H9 (cell line): ENCODE measurements at regions not wholly inside any gene's neighbourhood (a gene's known extent, or its start where the extent isn't known, plus 50 kb on each side); places are given as distances from the start of the nearest gene placed in this dataset.

Experiments
- DNase-seq: peaks from one replicate; pipeline ENCODE4 v3.0.0-alpha.2; 2017
- H2AFZ ChIP-seq: one replicate; pipeline ENCODE4 v1.6.1; 2013; ENCODE audit warnings: mild to moderate bottlenecking, low read length, control low read depth, moderate library complexity
- H2AK5ac ChIP-seq: 2 replicates; pipeline ENCODE4 v1.6.1; 2013; ENCODE audit warnings: low read length, control low read depth, mixed read lengths; ENCODE audit not compliant: insufficient read length
- H2BK120ac ChIP-seq: one replicate; pipeline ENCODE4 v1.6.1; 2013; ENCODE audit warnings: low read depth, mild to moderate bottlenecking, low read length, control low read depth, inconsistent platforms; ENCODE audit not compliant: poor library complexity, severe bottlenecking
- H2BK12ac ChIP-seq: 2 replicates; pipeline ENCODE4 v1.6.1; 2013; ENCODE audit warnings: low read length, control low read depth, mixed read lengths, low read depth; ENCODE audit not compliant: insufficient read length
- H2BK15ac ChIP-seq: 2 replicates; pipeline ENCODE4 v1.6.1; 2013; ENCODE audit warnings: low read depth, low read length, control low read depth
- H2BK20ac ChIP-seq: one replicate; pipeline ENCODE4 v1.6.1; 2013; ENCODE audit warnings: low read depth, mild to moderate bottlenecking, low read length, control low read depth, inconsistent platforms; ENCODE audit not compliant: poor library complexity, severe bottlenecking
- H2BK5ac ChIP-seq: 2 replicates; pipeline ENCODE4 v1.6.1; 2013; ENCODE audit warnings: low read length, control low read depth, mixed read lengths; ENCODE audit not compliant: insufficient read length
- H3K14ac ChIP-seq: 2 replicates; pipeline ENCODE4 v1.6.1; 2013; ENCODE audit warnings: low read length, control low read depth; ENCODE audit not compliant: insufficient read depth
- H3K18ac ChIP-seq: 2 replicates; pipeline ENCODE4 v1.6.1; 2013; ENCODE audit warnings: low read depth, mild to moderate bottlenecking, mixed read lengths, low read length, control low read depth; ENCODE audit not compliant: insufficient read length
- H3K23ac ChIP-seq: 2 replicates; pipeline ENCODE4 v1.6.1; 2013; ENCODE audit warnings: low read length, control low read depth, mixed read lengths, low read depth; ENCODE audit not compliant: insufficient read length
- H3K23me2 ChIP-seq: 2 replicates; pipeline ENCODE4 v1.6.1; 2013; ENCODE audit warnings: low read depth, mild to moderate bottlenecking, mixed read lengths, low read length, control low read depth; ENCODE audit not compliant: insufficient read length, poor library complexity, severe bottlenecking
- H3K27ac ChIP-seq: 2 replicates; pipeline ENCODE4 v1.5.1; 2013; ENCODE audit warnings: low read length, control low read depth, mixed read lengths, low read depth; ENCODE audit not compliant: insufficient read length
- H3K27me3 ChIP-seq: 2 replicates; pipeline ENCODE4 v1.6.1; 2013; ENCODE audit warnings: low read length, control low read depth, inconsistent platforms; ENCODE audit not compliant: insufficient read depth
- H3K4ac ChIP-seq: 2 replicates; pipeline ENCODE4 v1.6.1; 2013; ENCODE audit warnings: low read depth, mild to moderate bottlenecking, control low read depth, inconsistent platforms, low read length, moderate library complexity
- H3K4me1 ChIP-seq: 2 replicates; pipeline ENCODE4 v1.6.1; 2013; ENCODE audit warnings: low read length, control low read depth, inconsistent platforms; ENCODE audit not compliant: insufficient read depth
- H3K4me2 ChIP-seq: 2 replicates; pipeline ENCODE4 v1.6.1; 2013; ENCODE audit warnings: low read length, control low read depth, mixed read lengths; ENCODE audit not compliant: insufficient read length, insufficient read depth
- H3K56ac ChIP-seq: 2 replicates; pipeline ENCODE4 v1.6.1; 2013; ENCODE audit warnings: low read depth, mild to moderate bottlenecking, mixed read lengths, low read length, control low read depth; ENCODE audit not compliant: insufficient read length
- H3K79me1 ChIP-seq: 2 replicates; pipeline ENCODE4 v1.6.1; 2013; ENCODE audit warnings: low read depth, mild to moderate bottlenecking, moderate library complexity, low read length, control low read depth, inconsistent platforms; ENCODE audit not compliant: insufficient read depth, poor library complexity, severe bottlenecking
- H3K79me2 ChIP-seq: 2 replicates; pipeline ENCODE4 v1.6.1; 2013; ENCODE audit warnings: low read length, control low read depth, inconsistent platforms; ENCODE audit not compliant: insufficient read depth
- H3K9ac ChIP-seq: 2 replicates; pipeline ENCODE4 v1.6.1; 2013; ENCODE audit warnings: low read length, control low read depth, mixed read lengths; ENCODE audit not compliant: insufficient read length; ENCODE audit errors: extremely low read depth
- H3K9me3 ChIP-seq: one replicate; pipeline ENCODE4 v1.6.1; 2013; ENCODE audit warnings: low read depth, low read length, inconsistent platforms; ENCODE audit not compliant: control insufficient read depth
- H3T11ph ChIP-seq: one replicate; pipeline ENCODE4 v1.6.1; 2013; ENCODE audit warnings: mild to moderate bottlenecking, low read length, control low read depth, inconsistent platforms
- H4K20me1 ChIP-seq: one replicate; pipeline ENCODE4 v1.6.1; 2013; ENCODE audit not compliant: control insufficient read depth, insufficient read length, insufficient read depth
- H4K5ac ChIP-seq: 2 replicates; pipeline ENCODE4 v1.6.1; 2013; ENCODE audit warnings: low read depth, mild to moderate bottlenecking, mixed read lengths, low read length, control low read depth; ENCODE audit not compliant: insufficient read length
- H4K8ac ChIP-seq: replicated peaks from 2 replicates; pipeline ENCODE4 v1.6.1; 2013; ENCODE audit warnings: low read length, control low read depth, mixed read lengths, low read depth; ENCODE audit not compliant: insufficient read length
- H4K91ac ChIP-seq: 2 replicates; pipeline ENCODE4 v1.6.1; 2013; ENCODE audit warnings: low read depth, mild to moderate bottlenecking, moderate library complexity, mixed read lengths, low read length, control low read depth; ENCODE audit not compliant: insufficient read length
- H3K27ac Mint-ChIP-seq, 3 experiments: 2 replicates in 2 of 3; 3 replicates in 1 of 3; pipeline ENCODE4 v1.8.0; 2020 to 2021; ENCODE audit warnings: mixed read lengths in 3 of 3, mild to moderate bottlenecking in 1 of 3, moderate library complexity in 1 of 3
- H3K27me3 Mint-ChIP-seq: 2 replicates; pipeline ENCODE4 v1.8.0; 2021; ENCODE audit warnings: low read depth, mild to moderate bottlenecking, moderate library complexity, mixed read lengths
- H3K36me3 Mint-ChIP-seq, 3 experiments: 2 replicates in 2 of 3; 3 replicates in 1 of 3; pipeline ENCODE4 v1.8.0; 2020 to 2021; ENCODE audit warnings: low read depth in 3 of 3, mixed read lengths in 3 of 3; ENCODE audit not compliant: insufficient read depth in 1 of 3
- H3K4me1 Mint-ChIP-seq, 2 experiments: 2 replicates each; pipeline ENCODE4 v1.8.0; 2020; ENCODE audit warnings: mixed read lengths in 2 of 2
- H3K4me3 Mint-ChIP-seq, 2 experiments: 2 replicates in 1 of 2; 3 replicates in 1 of 2; pipeline ENCODE4 v1.8.0; 2020 to 2021; ENCODE audit warnings: mild to moderate bottlenecking in 2 of 2, mixed read lengths in 2 of 2, moderate library complexity in 1 of 2
- H3K9me3 Mint-ChIP-seq, 2 experiments: 2 replicates in 1 of 2; 3 replicates in 1 of 2; pipeline ENCODE4 v1.8.0; 2020; ENCODE audit warnings: mild to moderate bottlenecking in 2 of 2, mixed read lengths in 2 of 2, moderate library complexity in 1 of 2
- CTCF ChIP-seq: fragments of 200-600 bp; sonication (generic); conservative IDR thresholded peaks from 3 replicates; pipeline ENCODE4 v1.8.0; 2021; ENCODE audit warnings: antibody characterized with exemption, mild to moderate bottlenecking
- WGBS: extraction: QIAGEN DNeasy Blood & Tissue Kit; methylation state at CpG from one replicate; pipeline ENCODE4 v1.1.7; 2013; ENCODE audit warnings: missing lambda C conversion rate, low lambda C conversion rate, mixed read lengths; ENCODE audit not compliant: insufficient read length; ENCODE audit errors: extremely low coverage; 5-methylcytosine and 5-hydroxymethylcytosine counted together

- H3K23ac ChIP-seq, result no peak overlapping the region
- H3K79me1 ChIP-seq, result no peaks in the 10 kb centered on the region
- no peaks in the 10 kb centered on the region for H3K9me3 ChIP-seq
- H3T11ph ChIP-seq, result no peak overlapping the region
- H3K27ac ChIP-seq, result no peak overlapping the region
- no peaks in the 10 kb centered on the region for H3K27me3 Mint-ChIP-seq
- peaks cover 0 to 4% of the 10 kb centered on the region in 2 experiments; a peak in 1 of 4 replicates for H3K4me1 Mint-ChIP-seq
- H2BK120ac ChIP-seq, result no peak overlapping the region
- no peaks in the 10 kb centered on the region for H4K20me1 ChIP-seq
- H3K4me1 ChIP-seq, result no peaks in the 10 kb centered on the region
- no peaks in the 10 kb centered on the region for H3K9me3 Mint-ChIP-seq
- H2BK15ac ChIP-seq, result no peak overlapping the region
- H3K14ac ChIP-seq, result no peak overlapping the region
- H4K91ac ChIP-seq, result no peak overlapping the region
- H3K18ac ChIP-seq, result no peak overlapping the region
- no peak overlapping the region for H2AFZ ChIP-seq
- no peaks in the 10 kb centered on the region for H3K23me2 ChIP-seq
- H2BK5ac ChIP-seq, result no peak overlapping the region
- H3K9ac ChIP-seq, result no peak overlapping the region
- TF ChIP-seq CTCF, result no peak
- no peaks in the 10 kb centered on the region for H3K79me2 ChIP-seq
- H3K4me3 Mint-ChIP-seq, result no peak overlapping the region
- no peak overlapping the region for H3K4ac ChIP-seq
- H4K5ac ChIP-seq, result no peak overlapping the region
- no peaks in the 10 kb centered on the region for H3K36me3 Mint-ChIP-seq
- no peak overlapping the region for H2BK20ac ChIP-seq
- no peaks in the 10 kb centered on the region for H3K27me3 ChIP-seq
- no peak for DNase-seq
- no peak overlapping the region for H2BK12ac ChIP-seq
- H2AK5ac ChIP-seq, result no peak overlapping the region
- H3K4me2 ChIP-seq, result no peak overlapping the region
- WGBS, result no CpG with 5 or more reads among the region's 1 CpG
- H3K27ac Mint-ChIP-seq, result no peak overlapping the region
- no peak overlapping the region for H3K56ac ChIP-seq
- H4K8ac ChIP-seq, result no peak overlapping the region
Measured at GRCh38 chr14:38775986-38776385, 327.0 kb downstream of the SEC23A start.
